Activated CD4-positive, CD25-positive, alpha-beta regulatory T cell (primary cell): ENCODE measurements at regions not wholly inside any gene's neighbourhood (a gene's known extent, or its start where the extent isn't known, plus 50 kb on each side); places are given as distances from the start of the nearest gene placed in this dataset.

ENCODE experiments used
- DNase-seq, 4 experiments: peaks; one replicate each; lab custom pipeline; 2025; lab: John Stamatoyannopoulos, UW

- no peak for DNase-seq
Measured at GRCh38 chr10:78162853-78163252, 129.2 kb downstream of the RPS24 start.

- no peak for DNase-seq
Measured at GRCh38 chr10:78164702-78165101, 131.0 kb downstream of the RPS24 start.

GRCh38 chr10:78165172-78165571, 131.5 kb downstream of the RPS24 start:
- no peak for DNase-seq

DNA sequence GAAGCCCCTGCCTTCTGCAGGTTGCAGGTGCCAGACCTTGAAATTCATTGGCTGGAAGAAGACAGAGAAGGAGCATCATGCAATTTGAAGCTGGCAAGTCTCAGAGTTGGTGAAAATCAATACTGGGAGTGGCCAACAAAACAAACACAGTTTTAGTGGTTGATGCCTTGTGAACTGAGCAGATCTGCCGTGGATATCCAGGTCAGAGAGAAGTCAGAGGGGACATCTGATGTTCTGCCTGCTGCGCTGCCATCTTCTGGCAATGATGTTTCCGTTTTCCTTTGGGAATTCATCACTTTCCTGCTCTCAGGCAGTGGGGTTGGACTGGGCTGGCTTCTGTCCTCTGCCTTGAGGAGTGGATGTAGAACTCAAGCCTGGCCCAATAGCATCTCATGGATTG, 132.0 kb downstream of the RPS24 start:
- no peak for DNase-seq

DNA sequence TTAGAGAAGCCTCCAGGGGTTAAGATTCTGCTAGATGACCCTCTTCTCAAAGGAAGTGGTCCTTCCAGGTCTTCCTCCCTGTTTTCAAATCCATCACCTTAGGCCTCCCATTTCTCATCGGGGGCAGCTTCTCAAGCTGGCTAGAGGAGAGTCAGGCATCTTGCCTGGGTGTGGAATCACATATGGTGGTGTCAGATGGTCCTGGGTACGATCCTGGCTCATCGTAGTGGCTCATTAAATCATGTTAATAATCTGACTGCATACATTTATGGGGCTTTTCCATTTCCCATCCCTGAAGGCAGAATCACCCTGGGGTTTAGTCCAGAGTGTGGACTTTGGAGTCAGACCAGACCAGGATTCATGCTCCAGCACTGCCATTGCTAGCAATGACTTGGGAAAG, 132.6 kb downstream of the RPS24 start:
- DNase-seq = no peak

GRCh38 chr10:78169214-78169613, 135.6 kb downstream of the RPS24 start:
- no peak for DNase-seq

GRCh38 chr10:78170026-78170475, 136.4 kb downstream of the RPS24 start:
- DNase-seq = no peak

- DNase-seq = no peak
Measured at GRCh38 chr10:78171633-78172400, 138.2 kb downstream of the RPS24 start.

DNA sequence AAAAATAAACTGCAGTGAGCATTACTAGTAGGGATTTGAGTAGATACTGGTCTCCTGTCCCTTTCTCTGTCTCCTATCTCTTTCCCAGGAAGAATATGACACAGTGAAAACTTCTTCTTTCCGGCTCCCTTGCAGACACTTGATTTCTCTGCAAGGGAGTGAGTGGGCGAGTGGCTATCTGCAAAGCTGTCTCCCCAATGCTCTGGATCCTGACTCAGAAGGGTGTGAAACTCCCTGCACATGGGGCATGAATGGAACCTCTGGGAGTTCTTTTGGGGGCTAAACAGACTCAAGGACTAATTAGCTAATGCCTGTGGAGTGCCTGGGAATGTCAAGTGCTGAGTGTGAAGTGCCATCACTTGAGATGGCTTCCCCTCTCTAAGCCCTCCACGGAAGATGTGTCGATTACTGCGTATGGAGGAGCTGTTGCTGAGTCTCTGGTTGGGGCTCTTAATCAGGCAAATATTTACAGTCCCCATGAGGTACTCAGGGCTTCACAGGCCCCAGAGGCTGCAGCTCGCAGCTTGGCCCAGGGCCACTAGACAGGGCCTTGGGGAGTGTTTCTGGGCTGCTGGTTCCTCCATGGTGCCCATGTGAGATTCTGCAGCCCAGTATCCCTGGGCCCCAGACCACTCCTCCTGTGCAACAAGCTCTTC, 139.8 kb downstream of the RPS24 start:
- DNase-seq = no peak

DNA sequence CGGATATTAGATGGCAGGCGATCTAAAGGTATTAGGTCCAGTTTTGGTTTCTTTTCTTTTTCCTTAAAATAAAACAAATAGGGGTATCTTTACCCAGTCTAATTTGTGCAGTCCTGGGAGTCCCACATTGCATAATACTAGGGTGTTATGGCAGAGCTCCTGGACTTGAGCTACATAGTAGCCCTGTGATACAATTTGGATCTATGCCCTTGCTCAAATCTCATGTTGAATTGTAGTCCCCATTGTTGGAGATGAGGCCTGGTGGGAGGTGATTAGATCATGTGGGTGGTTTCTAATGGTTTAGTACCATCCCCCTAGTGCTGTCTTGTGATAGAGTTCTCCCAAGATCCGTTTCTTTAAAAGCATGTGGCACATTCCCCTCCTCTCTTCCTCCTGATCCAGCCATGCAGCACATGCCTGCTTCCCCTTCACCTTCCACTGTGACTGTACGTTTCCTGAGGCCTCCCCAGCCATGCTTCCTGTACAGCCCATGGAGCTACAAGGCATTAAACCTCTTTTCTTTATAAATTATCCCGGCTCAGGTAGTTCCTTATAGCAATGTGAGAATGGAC, 141.9 kb downstream of the RPS24 start:
- DNase-seq = no peak

- DNase-seq = no peak
Measured at GRCh38 chr10:78176320-78177317, 143.0 kb downstream of the RPS24 start.

DNA sequence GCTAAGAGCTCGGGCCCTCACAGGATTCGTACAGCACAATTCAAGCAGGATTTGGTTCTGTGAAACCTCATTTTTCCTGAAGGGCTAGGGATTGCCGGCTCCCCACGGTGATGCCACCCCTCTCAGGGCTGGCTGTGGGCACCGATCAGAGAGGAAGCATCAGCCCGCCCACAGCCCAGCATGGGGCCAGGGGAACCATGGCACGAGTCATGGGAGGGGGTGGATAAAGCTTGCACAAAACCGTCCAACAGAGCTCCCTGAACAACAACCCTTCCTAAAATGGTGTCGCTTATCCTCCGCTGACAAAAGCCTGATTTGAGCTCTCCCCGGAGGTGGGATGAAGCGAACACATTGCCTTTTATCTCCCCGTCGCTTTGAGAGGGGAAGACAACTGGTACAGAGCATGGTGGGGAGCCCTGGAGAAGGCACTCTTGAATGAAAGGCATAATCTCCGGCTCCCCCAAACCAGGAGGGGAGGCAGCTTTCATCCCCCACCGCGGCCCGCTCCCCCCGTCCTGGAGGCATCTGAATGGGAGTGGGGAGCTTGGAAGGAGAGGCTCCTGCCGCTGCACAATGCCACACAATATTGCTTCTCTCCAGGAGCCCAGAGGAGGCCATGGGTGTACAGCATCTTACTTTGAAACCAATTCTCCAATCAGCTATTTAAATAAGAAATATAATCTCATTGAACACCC, 144.0 kb downstream of the RPS24 start:
- no peak for DNase-seq

GRCh38 chr10:78178397-78178796, 144.7 kb downstream of the RPS24 start:
- DNase-seq = no peak

DNA sequence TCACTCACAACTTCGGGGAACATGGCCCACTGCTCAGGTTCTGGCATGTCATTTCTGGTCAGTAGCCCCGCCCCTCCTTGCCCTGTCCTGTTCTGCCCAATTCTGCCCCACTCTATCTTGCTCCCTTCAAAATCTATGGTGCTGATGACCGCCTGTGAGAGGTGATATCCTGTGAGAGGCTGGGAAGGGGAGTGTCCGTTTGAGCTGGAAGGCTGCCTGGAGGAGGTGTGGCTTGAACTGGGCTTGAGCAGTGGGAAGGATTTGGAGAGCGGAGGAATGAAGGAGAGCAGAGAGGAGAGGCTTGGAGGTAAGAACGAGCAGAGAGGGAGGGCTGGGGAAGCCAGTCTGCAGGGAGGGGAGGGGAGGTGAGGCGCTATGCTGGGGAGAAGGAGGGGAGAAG, 145.3 kb downstream of the RPS24 start:
- DNase-seq = no peak

- DNase-seq = no peak
Measured at GRCh38 chr10:78179886-78180705, 146.4 kb downstream of the RPS24 start.

DNA sequence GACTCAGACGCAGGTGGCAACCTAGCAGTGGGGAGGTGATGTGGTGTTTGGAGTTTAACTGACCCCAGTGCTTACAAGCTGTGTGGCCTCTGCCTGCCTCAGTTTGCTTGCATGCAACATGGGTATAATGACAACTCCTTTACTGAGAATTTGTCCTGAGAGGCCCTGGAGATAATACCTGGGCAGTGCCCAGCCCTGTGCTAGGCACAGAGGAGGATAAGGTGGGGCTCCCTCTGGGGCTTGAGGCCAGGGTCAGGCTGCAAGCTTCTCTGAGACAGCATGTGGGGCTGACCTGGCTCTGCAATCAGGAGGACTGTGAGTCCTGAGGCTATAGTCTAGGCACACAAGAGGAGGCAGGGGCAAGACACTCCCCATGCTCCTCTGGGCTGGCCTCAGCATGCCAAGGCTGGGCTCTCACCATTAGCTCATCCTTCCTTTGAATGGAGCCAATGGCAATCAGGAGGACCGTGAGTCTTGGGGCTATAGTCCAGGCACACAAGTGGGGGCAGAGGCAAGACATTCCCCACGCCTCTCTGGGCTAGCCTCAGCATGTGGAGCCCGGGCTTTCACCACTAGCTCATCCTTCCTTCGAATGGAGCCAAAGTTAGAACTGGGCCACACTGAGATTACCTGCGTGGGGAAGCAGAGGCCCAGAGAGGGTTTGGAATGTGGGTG, 147.9 kb downstream of the RPS24 start:
- no peak for DNase-seq

DNA sequence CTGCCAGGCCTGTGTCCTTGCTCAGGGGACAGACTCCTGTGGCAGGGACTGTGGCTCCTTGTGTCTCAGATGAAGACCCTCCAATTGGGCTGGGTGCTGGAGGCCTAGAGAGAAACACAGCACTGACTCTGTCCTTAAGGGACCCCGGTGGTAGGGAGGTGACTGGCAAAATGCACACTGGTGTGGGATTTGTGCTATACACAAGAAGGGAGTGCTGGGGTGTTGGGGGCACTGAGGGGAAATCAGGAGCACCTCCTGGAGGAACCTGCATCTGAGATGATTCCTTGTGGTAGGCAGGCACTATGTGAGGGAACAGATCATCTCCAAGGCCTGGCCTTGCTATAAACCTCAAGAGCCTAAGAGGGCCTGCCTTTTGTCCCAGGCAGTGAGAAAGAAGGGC, 149.2 kb downstream of the RPS24 start:
- no peak for DNase-seq

- DNase-seq = no peak
Measured at GRCh38 chr10:78184851-78185692, 151.4 kb downstream of the RPS24 start.

DNA sequence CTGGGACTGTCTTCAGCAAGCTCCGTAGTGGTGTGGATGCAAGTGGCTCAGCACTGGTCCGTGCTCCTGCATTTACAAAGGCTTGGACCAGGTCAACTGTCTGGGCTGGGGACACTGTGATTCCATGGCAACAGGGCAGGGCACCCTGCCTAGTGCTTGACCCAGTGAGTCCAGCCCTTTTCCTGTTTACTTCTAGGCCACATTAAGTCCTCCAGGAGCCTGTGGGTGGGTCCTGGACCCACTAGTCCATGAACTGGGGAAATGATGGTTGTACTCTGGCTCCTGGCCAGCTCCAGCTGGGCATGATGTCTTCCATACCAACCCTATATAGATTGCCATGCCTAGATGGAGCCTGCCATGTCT, 152.0 kb downstream of the RPS24 start:
- no peak for DNase-seq
